Limb (tissue), 2 donors: ENCODE measurements at regions not wholly inside any gene's neighbourhood (a gene's known extent, or its start where the extent isn't known, plus 50 kb on each side); places are given as distances from the start of the nearest gene placed in this dataset.

Source experiments
- DNase-seq, 2 donors: peaks; one replicate each; pipeline ENCODE4 v3.0.0-alpha.2; 2016; ENCODE audit errors: extremely low spot score in 2 of 2

DNA sequence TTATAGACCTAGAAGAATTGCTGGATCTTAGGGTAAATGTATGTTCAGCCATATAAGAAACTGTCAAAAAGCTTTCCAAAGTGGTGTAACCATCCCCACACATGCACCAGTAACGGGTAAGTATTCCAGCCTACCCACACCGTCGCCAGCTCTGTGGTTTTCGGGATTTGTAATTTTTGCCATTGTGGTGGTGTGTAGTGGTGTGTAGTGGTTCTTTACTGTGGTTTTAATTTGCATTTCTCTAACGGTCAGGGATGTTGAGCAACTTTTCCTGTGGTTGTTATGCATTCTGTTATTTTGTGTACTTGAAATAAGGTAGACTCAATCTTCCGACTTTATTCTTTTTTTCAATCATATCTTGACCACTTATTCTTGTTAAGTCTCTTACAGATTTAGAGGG lies 342.4 kb upstream of the AJAP1 start:
- DNase-seq, result no peak

DNA sequence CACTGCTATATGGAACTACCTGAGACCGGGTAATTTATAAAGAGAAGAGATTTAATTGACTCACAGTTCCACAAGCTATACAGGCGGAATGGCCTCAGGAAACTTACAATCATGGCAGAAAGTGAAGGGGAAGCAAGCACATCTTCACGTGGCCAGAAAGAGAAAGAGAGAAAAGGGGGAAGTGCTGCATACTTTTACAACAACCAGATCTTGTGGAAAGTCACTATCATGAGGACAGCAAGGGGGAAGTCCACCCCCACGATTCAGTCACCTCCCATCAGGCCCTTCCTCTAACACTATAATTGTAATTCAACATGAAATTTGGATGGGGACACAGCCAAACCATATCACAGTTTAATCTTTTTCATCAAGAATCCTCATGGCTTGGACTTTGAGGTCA lies 339.2 kb upstream of the AJAP1 start:
- no peak for DNase-seq

DNA sequence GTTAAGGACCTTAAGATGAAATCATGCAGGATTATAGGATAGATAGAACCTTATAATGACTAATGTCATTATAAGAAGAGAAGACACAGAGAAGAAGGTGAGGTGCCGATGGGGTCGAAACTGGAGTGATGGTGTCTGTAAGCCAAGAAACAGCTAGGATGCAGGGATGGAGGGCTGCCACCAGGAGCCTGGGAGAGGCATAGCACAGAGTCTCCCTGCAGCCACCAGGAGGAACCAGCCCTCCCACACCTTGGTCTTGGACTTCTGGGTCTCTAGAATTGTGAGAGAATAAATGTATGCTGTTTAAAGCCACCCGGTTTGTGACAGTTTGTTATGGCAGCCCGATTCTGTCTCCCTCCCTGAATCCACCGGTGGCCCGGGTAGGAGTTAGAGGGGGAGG lies 337.2 kb upstream of the AJAP1 start:
- DNase-seq, result no peak

DNA sequence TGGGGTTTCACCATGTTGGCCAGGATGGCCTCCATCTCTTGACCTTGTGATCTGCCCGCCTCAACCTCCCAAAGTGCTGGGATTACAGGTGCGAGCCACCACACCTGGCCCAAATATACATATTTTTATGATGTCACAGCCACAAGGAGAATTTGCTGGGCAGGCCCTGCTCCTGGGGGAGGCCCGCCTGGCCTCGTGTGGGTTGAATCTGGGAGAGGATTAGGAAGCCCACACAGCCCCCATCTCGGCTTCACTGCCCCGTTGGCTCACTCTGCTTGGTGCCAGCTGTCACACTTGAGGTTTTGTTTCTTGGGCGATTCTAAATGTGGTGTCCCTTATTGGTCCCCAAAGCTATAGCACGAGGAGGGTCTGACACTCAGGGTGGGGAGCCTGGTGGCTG lies 335.7 kb upstream of the AJAP1 start:
- DNase-seq, result no peak

- no peak for DNase-seq
These were observed 334.9 kb upstream of the AJAP1 start for GRCh38 chr1:4319496-4319895.

- DNase-seq, result peak in 1 of 2 donors; percentile 7
These were observed 331.5 kb upstream of the AJAP1 start for GRCh38 chr1:4322881-4323280.

- DNase-seq, result no peak
These were observed 331.1 kb upstream of the AJAP1 start for GRCh38 chr1:4323309-4323708.

DNA sequence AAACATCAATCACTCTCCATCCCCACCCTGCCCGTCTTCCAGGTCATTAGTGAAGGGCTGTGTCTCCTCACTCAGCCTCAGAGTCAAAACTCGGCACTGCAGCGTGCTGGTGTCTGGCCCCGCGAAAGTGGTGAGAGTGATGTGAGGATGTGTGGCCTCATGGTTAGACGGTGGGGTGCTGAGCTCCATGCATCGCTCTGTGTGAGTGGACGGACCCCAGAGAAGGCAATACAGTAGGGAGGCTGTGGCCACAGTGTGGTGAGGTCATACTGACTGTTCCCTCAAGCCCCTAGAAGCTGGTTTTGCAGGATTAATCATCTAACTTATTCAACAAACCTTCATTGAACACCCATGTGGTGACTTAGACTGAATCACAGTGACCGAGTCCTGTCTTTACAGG lies 329.9 kb upstream of the AJAP1 start:
- no peak for DNase-seq

DNA sequence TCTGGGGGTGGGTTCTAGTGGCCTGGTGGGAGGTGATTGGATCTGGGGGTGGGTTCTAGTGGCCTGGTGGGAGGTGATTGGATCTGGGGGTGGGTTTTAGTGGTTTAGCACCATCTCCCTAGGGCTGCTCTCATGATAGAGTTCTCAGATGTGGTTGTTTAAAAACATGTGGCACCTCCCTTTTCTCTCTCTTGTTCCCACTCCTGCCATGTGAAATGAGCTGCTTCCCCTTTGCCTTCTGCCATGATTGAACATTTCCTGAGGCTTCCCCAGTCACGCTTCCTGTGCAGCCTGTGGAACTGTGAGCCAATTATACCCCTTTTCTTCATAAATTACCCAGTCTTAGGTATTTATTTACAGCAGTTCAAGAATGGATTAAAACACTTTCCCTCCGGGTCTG lies 327.3 kb upstream of the AJAP1 start:
- DNase-seq, result no peak

GRCh38 chr1:4328402-4329071 lies 325.9 kb upstream of the AJAP1 start:
- DNase-seq, result no peak

DNA sequence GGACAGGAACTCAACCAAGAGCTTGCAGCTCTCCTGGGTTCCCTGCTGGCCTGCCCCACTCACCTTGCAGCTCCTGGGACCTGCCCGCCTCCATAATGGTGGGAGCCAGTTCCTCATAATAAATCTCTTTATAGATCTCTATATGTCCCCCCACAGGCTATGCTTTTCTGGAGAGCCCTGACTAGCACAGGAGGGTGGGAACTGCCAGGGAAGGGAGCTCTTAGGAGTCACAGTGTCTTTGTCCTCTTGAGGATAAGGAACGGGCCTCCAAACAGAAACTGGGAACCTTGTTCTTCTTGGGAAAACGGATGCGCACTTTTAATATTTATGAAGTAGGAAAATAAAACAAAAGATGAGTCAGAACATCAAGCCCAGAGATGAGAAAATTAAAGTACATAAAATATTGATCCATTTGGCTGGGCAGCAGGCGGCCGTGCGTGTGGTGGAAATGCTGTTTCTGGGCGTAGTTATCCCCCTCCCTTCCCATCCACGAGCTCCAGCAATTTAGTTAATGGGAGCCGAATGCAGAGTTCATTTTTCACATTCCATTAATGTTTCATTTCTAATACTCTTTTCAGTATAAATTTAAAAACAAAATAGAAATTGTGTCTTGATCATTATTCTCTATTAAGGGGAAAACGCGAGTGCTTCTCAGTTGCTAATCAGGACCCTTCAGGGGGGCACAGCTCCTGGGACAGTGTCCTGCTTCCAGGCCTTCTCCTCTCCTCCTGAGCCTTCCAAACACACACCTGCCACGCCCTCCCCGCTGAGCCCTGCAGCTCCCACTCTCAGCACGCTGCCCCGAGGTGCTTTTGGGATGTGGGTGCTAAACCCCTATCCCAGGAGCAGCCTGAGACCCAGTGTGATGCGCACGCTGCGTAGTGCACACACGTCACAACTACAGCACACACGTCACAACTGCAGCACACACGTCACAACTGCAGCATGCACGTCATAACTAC lies 323.3 kb upstream of the AJAP1 start:
- no peak for DNase-seq

GRCh38 chr1:4331767-4332163 lies 322.6 kb upstream of the AJAP1 start:
- DNase-seq, result no peak

GRCh38 chr1:4336507-4336906 lies 317.9 kb upstream of the AJAP1 start:
- DNase-seq, result no peak

DNA sequence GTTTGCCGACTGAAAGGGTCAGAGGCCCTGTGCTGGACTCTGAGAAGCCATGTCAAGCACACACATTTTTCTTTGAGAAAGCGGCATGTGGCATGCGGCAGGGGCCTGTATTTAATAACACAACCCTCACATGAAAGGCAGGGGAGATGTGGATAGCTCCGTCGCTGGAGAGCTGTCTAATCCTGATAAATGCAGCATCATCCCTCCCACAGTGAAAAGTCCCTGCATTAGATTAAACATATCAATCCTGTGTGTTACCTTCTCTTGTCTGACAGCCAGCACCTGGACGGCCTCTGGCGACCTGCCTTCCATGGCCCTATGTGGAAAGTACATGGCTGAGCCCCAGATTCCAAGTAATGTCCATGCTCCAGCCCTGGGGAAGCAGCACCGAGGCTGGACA lies 313.0 kb upstream of the AJAP1 start:
- DNase-seq, result no peak

DNA sequence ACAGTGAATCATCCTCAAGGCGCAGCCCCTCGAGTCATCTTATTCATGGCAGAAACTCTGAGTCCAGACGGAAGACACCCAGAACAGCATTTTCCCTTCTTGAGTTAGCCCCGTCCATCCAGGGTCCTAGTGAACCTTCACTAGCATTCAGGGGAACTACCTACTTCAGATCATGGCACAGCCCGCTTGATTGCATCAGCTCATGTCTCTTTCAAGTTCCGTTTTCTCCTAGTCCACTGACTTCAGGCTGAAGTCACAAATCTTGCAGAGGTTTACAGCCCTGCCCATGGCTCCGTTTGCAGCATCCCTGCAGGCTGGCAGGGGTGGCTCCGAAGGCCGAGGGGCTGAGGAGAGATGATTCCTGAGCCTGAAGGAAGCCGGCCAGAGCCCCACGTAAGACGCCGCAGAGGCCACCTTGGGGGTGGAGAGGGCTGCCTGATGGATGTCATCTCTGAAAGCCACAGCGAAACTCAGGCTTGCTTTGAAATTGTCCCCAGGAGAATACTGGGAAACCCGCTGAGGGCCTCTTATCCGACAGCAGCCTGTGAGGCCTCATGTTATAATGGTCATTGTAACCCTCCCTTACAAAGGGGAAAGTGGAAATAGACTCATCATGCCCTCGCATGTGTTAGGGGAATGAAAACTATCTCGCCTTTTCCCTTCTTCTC lies 310.2 kb upstream of the AJAP1 start:
- DNase-seq, result no peak

GRCh38 chr1:4345094-4345493 lies 309.3 kb upstream of the AJAP1 start:
- DNase-seq, result no peak

DNA sequence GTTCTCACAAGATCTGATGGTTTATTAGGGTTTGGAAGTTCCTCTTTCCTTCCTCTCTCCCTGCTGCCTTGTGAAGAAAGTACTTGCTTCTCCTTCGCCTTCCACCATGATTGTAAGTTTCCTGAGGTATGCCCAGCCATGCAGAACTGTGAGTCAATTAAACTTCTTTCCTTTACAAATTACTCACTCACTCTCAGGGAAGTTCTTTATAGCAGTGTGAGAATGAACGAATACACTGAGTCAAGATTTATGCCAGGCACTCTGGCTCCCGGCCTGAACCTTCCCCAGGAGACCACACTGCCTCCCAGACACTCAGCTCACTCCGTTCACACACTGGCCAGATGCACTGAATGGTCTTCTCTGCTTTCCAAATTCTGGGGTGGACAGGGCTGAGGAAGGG lies 308.3 kb upstream of the AJAP1 start:
- no peak for DNase-seq

- no peak for DNase-seq
These were observed 303.0 kb upstream of the AJAP1 start for GRCh38 chr1:4351453-4351852.

DNA sequence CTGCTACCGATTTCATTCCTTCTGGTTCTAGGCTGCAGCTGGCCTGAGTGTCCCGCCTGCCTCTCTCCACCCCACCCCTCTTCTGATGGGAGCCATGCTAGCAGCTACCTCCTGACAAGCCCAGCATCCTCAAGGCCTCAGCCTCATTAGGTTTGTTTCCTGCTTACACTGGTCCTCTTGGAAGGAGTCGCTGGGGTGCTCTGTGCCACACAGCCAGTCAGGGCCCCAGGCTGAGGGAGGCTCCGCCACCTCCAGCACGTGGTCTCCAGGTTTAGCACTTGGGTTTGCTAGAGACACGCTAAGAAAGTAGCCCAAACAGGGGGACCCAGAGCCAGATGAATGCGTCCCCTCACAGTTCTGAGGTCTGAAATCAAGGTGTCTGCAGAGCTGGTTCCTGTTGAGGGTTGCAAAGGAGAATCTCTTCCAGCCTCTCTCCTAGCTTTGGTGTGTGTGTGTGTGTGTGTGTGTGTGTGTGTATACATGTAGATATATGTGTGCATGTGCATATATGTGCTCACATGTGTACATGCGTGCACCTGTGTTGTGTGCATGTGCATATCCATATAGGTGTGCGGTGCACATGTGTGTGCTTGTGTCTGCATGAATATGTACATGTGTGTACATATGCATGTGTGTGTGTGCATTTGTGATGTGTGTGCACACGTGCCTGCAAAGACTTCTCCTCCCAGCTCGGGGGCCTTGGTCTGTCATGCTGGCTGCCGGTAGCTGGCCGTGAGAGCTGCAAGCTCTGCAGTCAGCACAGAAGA lies 301.1 kb upstream of the AJAP1 start:
- DNase-seq, result no peak

GRCh38 chr1:4355839-4356238 lies 298.6 kb upstream of the AJAP1 start:
- no peak for DNase-seq

- DNase-seq, result no peak
These were observed 291.9 kb upstream of the AJAP1 start for GRCh38 chr1:4362314-4363044.
